ENCODE measurements at regions not wholly inside any gene's neighbourhood (a gene's known extent, or its start where the extent isn't known, plus 50 kb on each side); places are given as distances from the start of the nearest gene placed in this dataset.

DNA sequence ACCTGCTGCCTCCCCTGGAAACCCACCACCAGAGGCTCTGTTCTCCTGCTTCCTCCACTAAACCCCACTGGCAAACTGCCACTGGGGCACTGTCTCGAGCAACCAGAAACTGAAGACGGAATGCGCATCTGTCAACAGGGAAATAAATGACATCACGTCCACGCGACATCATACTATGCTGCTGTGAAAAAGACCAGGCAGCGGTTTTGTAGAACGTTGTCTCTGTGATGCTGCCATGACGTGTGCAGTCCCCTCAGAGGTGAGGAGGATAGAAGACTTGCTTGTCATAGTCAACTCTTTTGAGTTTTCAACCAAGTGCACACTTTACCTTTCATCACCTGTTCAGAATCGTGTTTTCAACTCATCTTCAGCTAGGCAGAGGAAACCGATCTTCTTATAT lies 203.0 kb upstream of the IGF1R start:
- Histone ChIP-seq H3K36me3 (no peaks in the 10 kb centered on the region), H3K4me3 (no peak overlapping the region), H3K9me3 (peaks cover 0 to 9% (median 0%) of the 10 kb centered on the region in 11 donors), H3K4me1 (no peaks in the 10 kb centered on the region), H3K27me3 (peaks cover 0 to 35% (median 20%) of the 10 kb centered on the region in 7 donors), H3K27ac (no peak overlapping the region)
- 81 to 83% methylated on average over 11 of the region's 11 CpGs for WGBS, 2 donors
- DNase-seq (no peak), ATAC-seq (no peak)
- intact Hi-C loops (cut with DNase I) = loop anchor here in 2 of 10 donors (10.0 kb wide), 2 partner anchors 629 to 639 kb away; no protein-coding TSS in a partner anchor
- TF ChIP-seq, protein P1, sequence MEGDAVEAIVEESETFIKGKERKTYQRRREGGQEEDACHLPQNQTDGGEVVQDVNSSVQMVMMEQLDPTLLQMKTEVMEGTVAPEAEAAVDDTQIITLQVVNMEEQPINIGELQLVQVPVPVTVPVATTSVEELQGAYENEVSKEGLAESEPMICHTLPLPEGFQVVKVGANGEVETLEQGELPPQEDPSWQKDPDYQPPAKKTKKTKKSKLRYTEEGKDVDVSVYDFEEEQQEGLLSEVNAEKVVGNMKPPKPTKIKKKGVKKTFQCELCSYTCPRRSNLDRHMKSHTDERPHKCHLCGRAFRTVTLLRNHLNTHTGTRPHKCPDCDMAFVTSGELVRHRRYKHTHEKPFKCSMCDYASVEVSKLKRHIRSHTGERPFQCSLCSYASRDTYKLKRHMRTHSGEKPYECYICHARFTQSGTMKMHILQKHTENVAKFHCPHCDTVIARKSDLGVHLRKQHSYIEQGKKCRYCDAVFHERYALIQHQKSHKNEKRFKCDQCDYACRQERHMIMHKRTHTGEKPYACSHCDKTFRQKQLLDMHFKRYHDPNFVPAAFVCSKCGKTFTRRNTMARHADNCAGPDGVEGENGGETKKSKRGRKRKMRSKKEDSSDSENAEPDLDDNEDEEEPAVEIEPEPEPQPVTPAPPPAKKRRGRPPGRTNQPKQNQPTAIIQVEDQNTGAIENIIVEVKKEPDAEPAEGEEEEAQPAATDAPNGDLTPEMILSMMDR (IDR thresholded peaks at IDR 0.05) = no peak

DNA sequence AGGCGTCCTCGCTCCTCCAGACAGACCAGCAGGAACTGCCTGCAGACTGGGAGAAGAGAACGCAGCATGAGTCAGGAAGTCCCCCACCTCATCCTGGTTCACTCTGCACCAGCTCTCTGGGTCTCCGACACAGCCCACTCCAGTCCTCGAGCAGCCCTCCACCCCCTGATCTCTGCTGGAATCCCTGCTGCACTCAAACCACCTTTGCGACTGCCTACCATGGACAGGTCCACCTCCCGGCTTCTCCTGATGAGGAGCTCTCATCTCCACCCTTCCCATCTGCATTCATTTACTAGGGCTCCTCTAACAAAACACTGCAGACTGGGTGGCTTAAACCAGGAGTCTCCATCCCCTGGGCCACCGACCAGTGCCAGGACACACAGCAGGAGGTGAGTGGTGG lies 202.3 kb upstream of the IGF1R start:
- TF ChIP-seq, protein P1 (IDR thresholded peaks at IDR 0.05) = no peak
- DNase-seq = no peak
- Histone ChIP-seq H3K27ac (no peak overlapping the region), H3K4me1 (no peaks in the 10 kb centered on the region), H3K4me3 (no peak overlapping the region), H3K36me3 (no peaks in the 10 kb centered on the region), H3K9me3 (peaks cover 0 to 9% (median 0%) of the 10 kb centered on the region in 11 donors), H3K27me3 (peaks cover 0 to 35% (median 21%) of the 10 kb centered on the region in 7 donors)
- no peak for ATAC-seq
- intact Hi-C loops (cut with DNase I) = loop anchor here in 2 of 10 donors (10.0 kb wide), 2 partner anchors 629 to 639 kb away; no protein-coding TSS in a partner anchor
- 76 to 84% methylated on average over 8 of the region's 8 CpGs for WGBS, 2 donors

DNA sequence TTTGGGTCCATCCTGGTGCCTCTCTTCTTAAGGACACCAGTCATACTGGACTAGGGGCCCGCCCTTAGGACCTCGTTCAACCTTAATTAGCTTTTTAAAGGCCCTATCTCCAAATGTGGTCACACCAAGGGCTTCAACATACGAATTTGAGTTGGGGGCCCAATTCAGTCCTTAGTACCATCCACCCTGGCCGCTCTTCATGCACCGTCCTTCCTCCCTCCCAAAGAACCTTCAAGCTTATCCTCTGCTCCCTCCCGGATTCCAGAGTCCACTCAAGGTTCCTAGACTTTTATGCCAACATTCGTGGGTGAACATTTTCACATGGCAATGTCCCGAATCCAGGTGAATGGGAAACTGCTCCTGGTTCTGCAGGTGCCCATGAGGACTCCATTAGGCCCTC lies 201.3 kb upstream of the IGF1R start:
- TF ChIP-seq, protein P1 (IDR thresholded peaks at IDR 0.05) = no peak
- intact Hi-C loops (cut with DNase I) = loop anchor here in 2 of 10 donors (10.0 kb wide), 2 partner anchors 628 to 638 kb away; no protein-coding TSS in a partner anchor
- Histone ChIP-seq H3K9me3 (peaks cover 0 to 9% (median 0%) of the 10 kb centered on the region in 11 donors), H3K4me1 (no peaks in the 10 kb centered on the region), H3K27ac (no peak overlapping the region), H3K4me3 (no peak overlapping the region), H3K27me3 (peaks cover 0 to 33% (median 21%) of the 10 kb centered on the region in 7 donors), H3K36me3 (no peaks in the 10 kb centered on the region)
- no peak for ATAC-seq
- WGBS, 2 donors = 74 to 75% methylated on average over 8 of the region's 8 CpGs
- DNase-seq = no peak

DNA sequence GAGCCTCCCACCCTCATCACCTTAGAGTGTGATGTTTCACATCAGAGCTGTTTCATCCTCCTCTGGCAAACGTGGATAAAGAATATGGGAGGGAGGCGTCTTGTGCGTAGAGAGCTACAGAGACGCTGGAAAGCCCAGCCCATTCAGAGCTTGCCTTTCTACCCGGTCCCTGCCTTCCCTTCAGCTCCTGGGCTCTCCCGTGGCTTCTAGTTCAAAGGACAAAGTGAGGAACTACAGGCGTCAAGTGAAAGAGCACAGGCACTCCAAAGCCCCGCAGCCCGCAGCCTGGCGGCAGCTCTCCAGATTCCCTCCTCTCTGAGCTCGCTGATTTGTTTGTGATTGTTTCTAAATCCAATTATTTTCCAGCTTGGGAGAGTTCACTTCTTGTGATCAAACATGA lies 197.1 kb upstream of the IGF1R start:
- 49 to 52% methylated on average over 11 of the region's 11 CpGs for WGBS, 2 donors
- no peaks in the 10 kb centered on the region for H3K4me1 ChIP-seq

More for the DNA sequence above, 197.1 kb upstream of the IGF1R start:
- intact Hi-C loops (cut with DNase I) = no loop called here
- no peak overlapping the region for H3K4me3 ChIP-seq
- no peaks in the 10 kb centered on the region for H3K36me3 ChIP-seq
- TF ChIP-seq, protein P1 (IDR thresholded peaks at IDR 0.05) = no peak
- peaks cover 0 to 9% (median 0%) of the 10 kb centered on the region in 11 donors for H3K9me3 ChIP-seq
- ATAC-seq (no peak), DNase-seq (no peak)
- peaks cover 0 to 13% (median 4%) of the 10 kb centered on the region in 7 donors for H3K27me3 ChIP-seq
- no peak overlapping the region for H3K27ac ChIP-seq

All from heart right ventricle (tissue), 16 donors.